ENCODE measurements at regions not wholly inside any gene's neighbourhood (a gene's known extent, or its start where the extent isn't known, plus 50 kb on each side); places are given as distances from the start of the nearest gene placed in this dataset.

GRCh38 chr6:122323361-122323760, 76.1 kb upstream of the HSF2 start:
- Mint-ChIP-seq H3K9me3 (ENCODE audit: low read depth) (peaks cover 8% of the 10 kb centered on the region), H3K27me3 (ENCODE audit: low read depth) (peaks cover 12% of the 10 kb centered on the region), H3K36me3 (ENCODE audit: low read depth) (no peaks in the 10 kb centered on the region), H3K4me3 (ENCODE audit: unreplicated experiment) (no peak overlapping the region), H3K27ac (ENCODE audit: unreplicated experiment) (no peak overlapping the region), H3K4me1 (ENCODE audit: low read depth) (peaks cover 8% of the 10 kb centered on the region)
- TF ChIP-seq CTCF (IDR thresholded peaks at IDR 0.05): no peak
- DNase-seq (ENCODE audit: low spot score): no peak

GRCh38 chr6:122330315-122330714, 69.1 kb upstream of the HSF2 start:
- DNase-seq (ENCODE audit: low spot score): no peak
- H3K9me3 Mint-ChIP-seq (ENCODE audit: low read depth): peaks cover 4% of the 10 kb centered on the region
- TF ChIP-seq CTCF (IDR thresholded peaks at IDR 0.05): no peak
- no peaks in the 10 kb centered on the region for H3K4me1 Mint-ChIP-seq (ENCODE audit: low read depth)
- H3K27ac Mint-ChIP-seq (ENCODE audit: unreplicated experiment): no peak overlapping the region
- peaks cover 19% of the 10 kb centered on the region for H3K27me3 Mint-ChIP-seq (ENCODE audit: low read depth)
- no peak overlapping the region for H3K4me3 Mint-ChIP-seq (ENCODE audit: unreplicated experiment)
- H3K36me3 Mint-ChIP-seq (ENCODE audit: low read depth): no peaks in the 10 kb centered on the region

GRCh38 chr6:122337645-122338044, 61.8 kb upstream of the HSF2 start:
- peaks cover 34% of the 10 kb centered on the region for H3K27me3 Mint-ChIP-seq (ENCODE audit: low read depth)
- no peaks in the 10 kb centered on the region for H3K4me1 Mint-ChIP-seq (ENCODE audit: low read depth)
- no peak for DNase-seq (ENCODE audit: low spot score)
- no peaks in the 10 kb centered on the region for H3K36me3 Mint-ChIP-seq (ENCODE audit: low read depth)
- TF ChIP-seq CTCF (IDR thresholded peaks at IDR 0.05): no peak
- no peak overlapping the region for H3K27ac Mint-ChIP-seq (ENCODE audit: unreplicated experiment)
- H3K4me3 Mint-ChIP-seq (ENCODE audit: unreplicated experiment): no peak overlapping the region
- H3K9me3 Mint-ChIP-seq (ENCODE audit: low read depth): no peaks in the 10 kb centered on the region

- no peak overlapping the region for H3K4me3 Mint-ChIP-seq (ENCODE audit: unreplicated experiment)
- no peak for TF ChIP-seq CTCF (IDR thresholded peaks at IDR 0.05)
- no peaks in the 10 kb centered on the region for H3K4me1 Mint-ChIP-seq (ENCODE audit: low read depth)
These were observed 59.8 kb upstream of the HSF2 start for GRCh38 chr6:122339661-122340060.

GRCh38 chr6:122347280-122347679, 52.2 kb upstream of the HSF2 start:
- peaks cover 31% of the 10 kb centered on the region for H3K27me3 Mint-ChIP-seq (ENCODE audit: low read depth)
- no peak for TF ChIP-seq CTCF (IDR thresholded peaks at IDR 0.05)
- H3K4me1 Mint-ChIP-seq (ENCODE audit: low read depth): no peaks in the 10 kb centered on the region
- H3K9me3 Mint-ChIP-seq (ENCODE audit: low read depth): no peaks in the 10 kb centered on the region
- H3K4me3 Mint-ChIP-seq (ENCODE audit: unreplicated experiment): no peak overlapping the region
- DNase-seq (ENCODE audit: low spot score): no peak
- no peak overlapping the region for H3K27ac Mint-ChIP-seq (ENCODE audit: unreplicated experiment)
- H3K36me3 Mint-ChIP-seq (ENCODE audit: low read depth): peaks cover 2% of the 10 kb centered on the region

More at GRCh38 chr6:122339661-122340060, 59.8 kb upstream of the HSF2 start:
- Mint-ChIP-seq H3K27ac (ENCODE audit: unreplicated experiment) (no peak overlapping the region), H3K27me3 (ENCODE audit: low read depth) (peaks cover 35% of the 10 kb centered on the region), H3K36me3 (ENCODE audit: low read depth) (no peaks in the 10 kb centered on the region), H3K9me3 (ENCODE audit: low read depth) (no peaks in the 10 kb centered on the region)
- DNase-seq (ENCODE audit: low spot score): no peak

All from chondrocyte (in vitro differentiated cells).